ENCODE measurements at regions not wholly inside any gene's neighbourhood (a gene's known extent, or its start where the extent isn't known, plus 50 kb on each side); places are given as distances from the start of the nearest gene placed in this dataset.

DNA sequence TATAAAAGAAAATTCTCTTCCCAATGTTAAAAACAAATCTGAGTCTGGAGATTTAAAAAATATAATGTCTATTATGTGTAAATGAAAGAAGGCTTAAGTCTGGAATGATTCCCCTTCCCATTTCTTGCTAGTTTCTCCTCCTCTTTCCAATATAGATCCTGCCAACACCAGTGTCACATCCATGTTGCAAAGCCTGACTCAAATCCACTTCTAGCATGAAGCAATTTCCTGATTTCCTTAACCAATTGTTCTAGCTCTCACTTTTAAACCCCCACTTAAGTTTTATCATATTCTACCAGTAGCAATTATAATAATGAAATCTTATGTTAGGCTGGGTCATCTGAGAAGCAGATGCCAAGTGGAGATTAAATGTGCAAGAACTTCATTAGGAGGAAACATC is 100.1 kb upstream of the SEC61G start:
- H3K27ac ChIP-seq (ENCODE audit: insufficient read depth, low read length) = no peak overlapping the region
- H3K18ac ChIP-seq (ENCODE audit: low read depth, low read length) = no peak overlapping the region
- intact Hi-C loops (cut with micrococcal nuclease) (no loop called here), dilution Hi-C loops (cut with HindIII; ENCODE audit: low sequenced_read_pairs, unreplicated experiment) (no loop called here), in situ Hi-C loops (cut with MboI; ENCODE audit: low sequenced_read_pairs) (no loop called here)
- ATAC-seq (ENCODE audit: low read depth) (no peak), DNase-seq (no peak)
- no peak overlapping the region for H2AK9ac ChIP-seq (replicated peaks; ENCODE audit: low read depth, low read length, poor library complexity)
- H2BK5ac ChIP-seq (ENCODE audit: low read depth, low read length, poor library complexity, severe bottlenecking) = no peak overlapping the region
- H4K5ac ChIP-seq (ENCODE audit: low read depth, low read length) = no peak overlapping the region
- no peaks in the 10 kb centered on the region for H3K36me3 ChIP-seq (ENCODE audit: control insufficient read depth, insufficient read depth, low read length)
- H2AK5ac ChIP-seq (ENCODE audit: low read depth, low read length) = no peak overlapping the region
- POLR2A ChIA-PET (ENCODE audit: unreplicated experiment) = no interaction called here
- H3K79me1 ChIP-seq (ENCODE audit: low read depth in 1 of 2, low read length in 2 of 2) = no peaks in the 10 kb centered on the region
- H3K4ac ChIP-seq (ENCODE audit: low read depth, low read length) = no peak overlapping the region
- TF ChIP-seq CEBPB (IDR thresholded peaks at IDR 0.05; ENCODE audit: low read depth, low read length) (no peak), NFE2L2 (IDR thresholded peaks at IDR 0.05; ENCODE audit: low read depth, low read length) (no peak), RCOR1 (IDR thresholded peaks at IDR 0.05; ENCODE audit: insufficient replicate concordance, low read length) (no peak), MAFK (IDR thresholded peaks at IDR 0.05; ENCODE audit: low read depth, low read length) (no peak), RAD21 (IDR thresholded peaks at IDR 0.05; ENCODE audit: low read length) (no peak), BHLHE40 (IDR thresholded peaks at IDR 0.05; ENCODE audit: low read depth, low read length) (no peak), MXI1 (IDR thresholded peaks at IDR 0.05; ENCODE audit: borderline replicate concordance, low read depth, low read length) (no peak), MAZ (IDR thresholded peaks at IDR 0.05; ENCODE audit: borderline replicate concordance, low read depth, low read length) (no peak), SMC3 (IDR thresholded peaks at IDR 0.05; ENCODE audit: low read depth, low read length) (no peak), CHD1 (IDR thresholded peaks at IDR 0.05; ENCODE audit: low read depth, low read length) (no peak), FOS (IDR thresholded peaks at IDR 0.05; ENCODE audit: low read depth, low read length) (no peak), POLR2A (IDR thresholded peaks at IDR 0.05; ENCODE audit: low read depth, low read length) (no peak), RFX5 (IDR thresholded peaks at IDR 0.05; ENCODE audit: low read depth, low read length) (no peak), CTCF (conservative IDR thresholded peaks at IDR 0.05; ENCODE audit: low read depth, low read length) (no peak)
- TF ChIP-seq, protein P1, sequence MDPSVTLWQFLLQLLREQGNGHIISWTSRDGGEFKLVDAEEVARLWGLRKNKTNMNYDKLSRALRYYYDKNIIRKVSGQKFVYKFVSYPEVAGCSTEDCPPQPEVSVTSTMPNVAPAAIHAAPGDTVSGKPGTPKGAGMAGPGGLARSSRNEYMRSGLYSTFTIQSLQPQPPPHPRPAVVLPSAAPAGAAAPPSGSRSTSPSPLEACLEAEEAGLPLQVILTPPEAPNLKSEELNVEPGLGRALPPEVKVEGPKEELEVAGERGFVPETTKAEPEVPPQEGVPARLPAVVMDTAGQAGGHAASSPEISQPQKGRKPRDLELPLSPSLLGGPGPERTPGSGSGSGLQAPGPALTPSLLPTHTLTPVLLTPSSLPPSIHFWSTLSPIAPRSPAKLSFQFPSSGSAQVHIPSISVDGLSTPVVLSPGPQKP (IDR thresholded peaks at IDR 0.05; ENCODE audit: borderline replicate concordance, low read depth, low read length) = no peak
- H2BK20ac ChIP-seq (ENCODE audit: low read depth, low read length) = no peak overlapping the region
- peaks cover 11% of the 10 kb centered on the region; the same call in 1 of the 2 replicates for H3K27me3 ChIP-seq (ENCODE audit: control insufficient read depth, insufficient read depth, low read length)
- H3K4me1 ChIP-seq (ENCODE audit: control insufficient read depth, insufficient read depth, low read length) = peaks cover 2% of the 10 kb centered on the region
- H3K9me1 ChIP-seq (ENCODE audit: insufficient read depth, low read length) = no peaks in the 10 kb centered on the region
- no peak overlapping the region for H3K56ac ChIP-seq (ENCODE audit: extremely low read depth, insufficient read depth, low read length)
- no peak overlapping the region for H2AFZ ChIP-seq (replicated peaks; ENCODE audit: low read length, poor library complexity)
- no peaks in the 10 kb centered on the region for H4K20me1 ChIP-seq (ENCODE audit: insufficient read depth, low read length)
- H2BK120ac ChIP-seq (ENCODE audit: low read depth, low read length) = no peak overlapping the region
- no peak overlapping the region for H3K14ac ChIP-seq (replicated peaks; ENCODE audit: low read depth, low read length)
- H4K8ac ChIP-seq (ENCODE audit: low read depth in 2 of 2, low read length in 2 of 2) = no peak overlapping the region
- no peak overlapping the region for H3K4me3 ChIP-seq (ENCODE audit: insufficient read depth, low read depth, low read length)
- no peak overlapping the region for H2BK15ac ChIP-seq (ENCODE audit: low read depth, low read length)
- no peak overlapping the region for H3K23ac ChIP-seq (ENCODE audit: low read depth, low read length)
- no peak overlapping the region for H3K4me2 ChIP-seq (ENCODE audit: low read depth, low read length)
- H4K91ac ChIP-seq (ENCODE audit: insufficient read depth, low read depth, low read length) = no peak overlapping the region
- CTCF ChIA-PET = interaction anchor here (0.6 to 1.2 kb wide), 2 partner anchors 20 to 42 kb away, joined by 3 read pairs; no protein-coding TSS in a partner anchor
- BruUV-seq (replicated peaks) = no TSS peak
- peaks cover 6% of the 10 kb centered on the region for H3K9me3 ChIP-seq (ENCODE audit: control insufficient read depth, insufficient read depth, low read length)
- no peak overlapping the region for H3K9ac ChIP-seq (ENCODE audit: low read depth, low read length)

Data from IMR-90 (cell line).